ENCODE measurements at regions not wholly inside any gene's neighbourhood (a gene's known extent, or its start where the extent isn't known, plus 50 kb on each side); places are given as distances from the start of the nearest gene placed in this dataset.
"Not testable (repeated sequence)": the region's sequence is repeated elsewhere in the genome, so short reads cannot be mapped to it uniquely, and the experiment has no call there.

GRCh38 chr16:29271721-29272675 is 134.5 kb downstream of the NPIPB11 start:
- DNase-seq = not testable (repeated sequence)

- DNase-seq = not testable (repeated sequence)
These were observed 135.6 kb downstream of the NPIPB11 start for GRCh38 chr16:29270923-29271322.

- not testable (repeated sequence) for DNase-seq
These were observed 136.5 kb downstream of the NPIPB11 start for GRCh38 chr16:29270033-29270432.

GRCh38 chr16:29269192-29269811 is 137.2 kb downstream of the NPIPB11 start:
- not testable (repeated sequence) for DNase-seq

GRCh38 chr16:29268785-29269191 is 137.7 kb downstream of the NPIPB11 start:
- not testable (repeated sequence) for DNase-seq

GRCh38 chr16:29268348-29268747 is 138.2 kb downstream of the NPIPB11 start:
- not testable (repeated sequence) for DNase-seq

GRCh38 chr16:29267891-29268290 is 138.6 kb downstream of the NPIPB11 start:
- DNase-seq = not testable (repeated sequence)

GRCh38 chr16:29267055-29267619 is 139.4 kb downstream of the NPIPB11 start:
- DNase-seq = not testable (repeated sequence)

- DNase-seq = not testable (repeated sequence)
These were observed 139.9 kb downstream of the NPIPB11 start for GRCh38 chr16:29266612-29267011.

- peak; percentile 49 for DNase-seq
These were observed 141.2 kb downstream of the NPIPB11 start for GRCh38 chr16:29265255-29265853.

- DNase-seq = not testable (repeated sequence)
These were observed 142.3 kb downstream of the NPIPB11 start for GRCh38 chr16:29264080-29264837.

GRCh38 chr16:29262725-29263124 is 143.8 kb downstream of the NPIPB11 start:
- not testable (repeated sequence) for DNase-seq

- DNase-seq = not testable (repeated sequence)
These were observed 144.9 kb downstream of the NPIPB11 start for GRCh38 chr16:29261427-29262248.

GRCh38 chr16:29260683-29261426 is 145.7 kb downstream of the NPIPB11 start:
- not testable (repeated sequence) for DNase-seq

GRCh38 chr16:29259635-29260457 is 146.7 kb downstream of the NPIPB11 start:
- not testable (repeated sequence) for DNase-seq

- not testable (repeated sequence) for DNase-seq
These were observed 147.4 kb downstream of the NPIPB11 start for GRCh38 chr16:29258946-29259634.

- DNase-seq = not testable (repeated sequence)
These were observed 148.8 kb downstream of the NPIPB11 start for GRCh38 chr16:29257419-29258336.

- DNase-seq = no peak
These were observed 150.0 kb downstream of the NPIPB11 start for GRCh38 chr16:29256501-29256981.

Data from GF-D8 (cell line).